GM23338 (cell line): ENCODE measurements at regions not wholly inside any gene's neighbourhood (a gene's known extent, or its start where the extent isn't known, plus 50 kb on each side); places are given as distances from the start of the nearest gene placed in this dataset.

Experiments used
- ATAC-seq: fragments of 200-7000 bp; cut with Tn5 transposase; 3 replicates; pipeline ENCODE4 v1.9.1; 2020
- DNase-seq: peaks from one replicate; pipeline ENCODE4 v3.0.0-alpha.2; 2015; ENCODE audit warnings: low spot score
- H2AFZ ChIP-seq: fragments of 200-600 bp; sonication (generic); 2 replicates; pipeline ENCODE4 v1.8.0; 2016; ENCODE audit warnings: antibody characterized with exemption, mild to moderate bottlenecking, moderate library complexity
- H3F3A ChIP-seq: fragments of 200-600 bp; sonication (generic); replicated peaks from 2 replicates; pipeline ENCODE4 v1.8.0; 2017; ENCODE audit warnings: antibody characterized with exemption, mixed run types, low read depth
- H3K27ac ChIP-seq: fragments of 200-600 bp; sonication (generic); 2 replicates; pipeline ENCODE4 v1.6.1; 2016; ENCODE audit warnings: low read depth
- H3K27me3 ChIP-seq: fragments of 200-600 bp; sonication (generic); 2 replicates; pipeline ENCODE4 v1.8.0; 2016; ENCODE audit warnings: mild to moderate bottlenecking, mixed run types, moderate library complexity; ENCODE audit not compliant: insufficient read depth
- H3K36me3 ChIP-seq: fragments of 200-600 bp; sonication (generic); 2 replicates; pipeline ENCODE4 v1.8.0; 2016; ENCODE audit warnings: mild to moderate bottlenecking; ENCODE audit not compliant: insufficient read depth
- H3K4me1 ChIP-seq: fragments of 200-600 bp; sonication (generic); 2 replicates; pipeline ENCODE4 v1.8.0; 2016; ENCODE audit warnings: mild to moderate bottlenecking, moderate library complexity; ENCODE audit not compliant: insufficient read depth
- H3K4me2 ChIP-seq: fragments of 200-600 bp; sonication (generic); 2 replicates; pipeline ENCODE4 v1.7.1; 2017; ENCODE audit warnings: mixed run types
- H3K4me3 ChIP-seq: fragments of 200-600 bp; sonication (generic); 2 replicates; pipeline ENCODE4 v1.6.1; 2016; ENCODE audit warnings: mixed run types
- H3K79me2 ChIP-seq: fragments of 200-600 bp; sonication (generic); replicated peaks from 2 replicates; pipeline ENCODE4 v1.8.0; 2017; ENCODE audit warnings: mild to moderate bottlenecking; ENCODE audit not compliant: insufficient read depth
- H3K9me2 ChIP-seq: fragments of 200-600 bp; sonication (generic); 2 replicates; pipeline ENCODE4 v1.8.0; 2017; ENCODE audit not compliant: insufficient read depth
- H4K20me1 ChIP-seq: fragments of 200-600 bp; sonication (generic); replicated peaks from 2 replicates; pipeline ENCODE4 v1.8.0; 2017; ENCODE audit warnings: mild to moderate bottlenecking; ENCODE audit not compliant: insufficient read depth
- H3K27ac Mint-ChIP-seq: 2 replicates; pipeline ENCODE4 v1.8.0; 2020; ENCODE audit warnings: inconsistent platforms, mild to moderate bottlenecking, moderate library complexity, mixed read lengths
- H3K27me3 Mint-ChIP-seq: 3 replicates; pipeline ENCODE4 v1.8.0; 2022; ENCODE audit warnings: low read depth, mild to moderate bottlenecking, moderate library complexity, mixed read lengths, inconsistent platforms; ENCODE audit not compliant: insufficient read depth, poor library complexity
- H3K36me3 Mint-ChIP-seq: 3 replicates; pipeline ENCODE4 v1.8.0; 2021; ENCODE audit warnings: low read depth, mild to moderate bottlenecking, inconsistent platforms, moderate library complexity, mixed read lengths
- H3K4me1 Mint-ChIP-seq: 3 replicates; pipeline ENCODE4 v1.8.0; 2020; ENCODE audit warnings: mild to moderate bottlenecking, inconsistent platforms, mixed read lengths
- H3K4me3 Mint-ChIP-seq: 3 replicates; pipeline ENCODE4 v1.8.0; 2021; ENCODE audit warnings: moderate library complexity, mild to moderate bottlenecking, inconsistent platforms, mixed read lengths
- H3K9me3 Mint-ChIP-seq: 3 replicates; pipeline ENCODE4 v1.8.0; 2020; ENCODE audit warnings: moderate library complexity, mild to moderate bottlenecking, inconsistent platforms, mixed read lengths
- CREB1 ChIP-seq: fragments of 250-450 bp; sonication (Bioruptor Pico); IDR thresholded peaks from 2 replicates; pipeline ENCODE4 v1.5.0; 2020; ENCODE audit warnings: low read depth, mild to moderate bottlenecking, moderate library complexity
- CTCF ChIP-seq, 2 experiments: fragments of 200-600 bp in 1 of 2; sonication (generic) in 1 of 2; conservative IDR thresholded peaks; 2 replicates each; pipeline versions ENCODE4 v1.5.1 to v1.6.1; 2016 to 2017; ENCODE audit warnings: antibody characterized with exemption in 2 of 2, low read depth in 2 of 2, mild to moderate bottlenecking in 2 of 2, moderate library complexity in 1 of 2
- ETS1 ChIP-seq: IDR thresholded peaks from 2 replicates; pipeline ENCODE4 v1.6.1; 2016; ENCODE audit warnings: antibody characterized with exemption
- EZH2 ChIP-seq: fragments of 200-600 bp; sonication (generic); IDR thresholded peaks from one replicate; pipeline ENCODE4 v1.8.0; 2017; ENCODE audit warnings: antibody characterized with exemption, mild to moderate bottlenecking, low read depth; ENCODE audit not compliant: unreplicated experiment
- EZH2phosphoT487 ChIP-seq: fragments of 200-600 bp; sonication (generic); IDR thresholded peaks from one replicate; pipeline ENCODE4 v1.8.1; 2018; ENCODE audit warnings: antibody characterized with exemption; ENCODE audit not compliant: unreplicated experiment
- JUNB ChIP-seq: IDR thresholded peaks from one replicate; pipeline ENCODE4 v1.6.1; 2016; ENCODE audit warnings: antibody characterized with exemption; ENCODE audit not compliant: unreplicated experiment
- POLR2AphosphoS5 ChIP-seq: IDR thresholded peaks from 2 replicates; pipeline ENCODE4 v1.6.1; 2016; ENCODE audit warnings: antibody characterized with exemption, low read depth
- REST ChIP-seq: IDR thresholded peaks from one replicate; pipeline ENCODE4 v1.6.1; 2018; ENCODE audit warnings: antibody characterized with exemption; ENCODE audit not compliant: unreplicated experiment
- STAT1 ChIP-seq: IDR thresholded peaks from one replicate; pipeline ENCODE4 v1.6.1; 2016; ENCODE audit warnings: antibody characterized with exemption; ENCODE audit not compliant: unreplicated experiment
- ZNF114 ChIP-seq: fragments of 250-450 bp; sonication (Bioruptor Pico); IDR thresholded peaks from 2 replicates; pipeline ENCODE4 v1.5.0; 2020; ENCODE audit warnings: mild to moderate bottlenecking, moderate library complexity
- ZNF331 ChIP-seq: fragments of 250-450 bp; sonication (Bioruptor Pico); IDR thresholded peaks from 2 replicates; pipeline ENCODE4 v1.5.0; 2020; ENCODE audit warnings: low read depth, mild to moderate bottlenecking, moderate library complexity
- ZNF462 ChIP-seq: fragments of 250-450 bp; sonication (Bioruptor Pico); IDR thresholded peaks from 2 replicates; pipeline ENCODE4 v1.5.0; 2020; ENCODE audit warnings: mild to moderate bottlenecking, moderate library complexity

- Mint-ChIP-seq H3K27me3 (no peaks in the 10 kb centered on the region), H3K36me3 (no peaks in the 10 kb centered on the region), H3K4me1 (no peaks in the 10 kb centered on the region), H3K4me3 (no peak overlapping the region), H3K27ac (no peak overlapping the region), H3K9me3 (no peaks in the 10 kb centered on the region)
- Histone ChIP-seq H3K4me1 (no peaks in the 10 kb centered on the region), H3K27ac (no peak overlapping the region), H3F3A (no peaks in the 10 kb centered on the region), H4K20me1 (no peaks in the 10 kb centered on the region), H3K9me2 (no peaks in the 10 kb centered on the region), H2AFZ (no peak overlapping the region), H3K27me3 (no peaks in the 10 kb centered on the region), H3K79me2 (no peaks in the 10 kb centered on the region), H3K4me2 (no peak overlapping the region), H3K4me3 (no peak overlapping the region), H3K36me3 (no peaks in the 10 kb centered on the region)
- DNase-seq (no peak), ATAC-seq (no peak)
- TF ChIP-seq ETS1 (no peak), EZH2phosphoT487 (no peak), POLR2AphosphoS5 (no peak), CTCF (conservative IDR thresholded peaks at IDR 0.05; ENCODE audit: low read depth in 2 of 2) (no peak), JUNB (no peak), CREB1 (no peak), EZH2 (no peak), ZNF331 (CRISPR knock-in tag) (no peak), ZNF462 (CRISPR knock-in tag) (no peak), ZNF114 (CRISPR knock-in tag) (no peak), REST (no peak), STAT1 (no peak)
These were observed 695.9 kb upstream of the CDH8 start for GRCh38 chr16:62732092-62732491.
